ENCODE measurements at regions not wholly inside any gene's neighbourhood (a gene's known extent, or its start where the extent isn't known, plus 50 kb on each side); places are given as distances from the start of the nearest gene placed in this dataset.

DNA sequence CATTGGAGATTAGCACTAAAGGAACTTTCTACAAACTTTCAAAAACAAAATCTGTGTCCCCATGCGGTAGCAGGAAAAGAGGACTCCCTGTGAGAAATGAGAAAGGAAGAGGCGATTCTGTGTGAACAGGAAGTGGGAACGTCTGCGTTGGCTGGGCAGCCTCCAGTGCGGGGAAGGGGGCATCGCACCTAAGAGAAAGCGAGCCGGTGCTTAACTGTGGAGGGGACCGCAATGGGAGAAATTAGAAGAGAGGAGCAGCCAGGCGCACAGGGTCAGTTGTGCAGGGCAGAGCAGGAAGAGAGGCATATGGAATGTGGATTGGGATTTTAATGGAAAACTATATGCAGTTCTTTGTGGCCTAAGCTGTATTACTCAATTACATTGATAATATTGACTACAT lies 77.4 kb upstream of the DOCK9 start:
- peak; percentile 23 to 33 for DNase-seq (ENCODE audit: low read depth in 2 of 2)

DNA sequence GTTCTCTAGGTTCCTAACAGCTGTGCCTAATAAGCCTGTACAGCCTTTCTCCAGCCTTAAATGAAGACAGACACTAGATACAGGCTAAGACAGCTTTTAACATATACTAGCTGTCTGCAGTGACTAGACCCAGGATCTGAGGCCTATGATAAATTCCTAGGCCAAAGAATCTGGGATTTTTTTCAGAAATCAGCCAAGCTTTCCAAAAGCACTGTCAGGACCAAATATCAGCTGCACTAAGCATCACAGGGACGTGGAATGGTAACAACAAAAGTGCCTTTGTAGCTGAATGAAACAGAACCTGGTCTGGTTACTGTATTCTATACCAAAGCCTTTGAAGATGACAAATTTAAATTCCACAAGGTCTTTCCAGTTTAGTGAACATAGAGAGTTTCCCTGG lies 77.9 kb upstream of the DOCK9 start:
- no peak for DNase-seq (ENCODE audit: low read depth in 2 of 2)

DNA sequence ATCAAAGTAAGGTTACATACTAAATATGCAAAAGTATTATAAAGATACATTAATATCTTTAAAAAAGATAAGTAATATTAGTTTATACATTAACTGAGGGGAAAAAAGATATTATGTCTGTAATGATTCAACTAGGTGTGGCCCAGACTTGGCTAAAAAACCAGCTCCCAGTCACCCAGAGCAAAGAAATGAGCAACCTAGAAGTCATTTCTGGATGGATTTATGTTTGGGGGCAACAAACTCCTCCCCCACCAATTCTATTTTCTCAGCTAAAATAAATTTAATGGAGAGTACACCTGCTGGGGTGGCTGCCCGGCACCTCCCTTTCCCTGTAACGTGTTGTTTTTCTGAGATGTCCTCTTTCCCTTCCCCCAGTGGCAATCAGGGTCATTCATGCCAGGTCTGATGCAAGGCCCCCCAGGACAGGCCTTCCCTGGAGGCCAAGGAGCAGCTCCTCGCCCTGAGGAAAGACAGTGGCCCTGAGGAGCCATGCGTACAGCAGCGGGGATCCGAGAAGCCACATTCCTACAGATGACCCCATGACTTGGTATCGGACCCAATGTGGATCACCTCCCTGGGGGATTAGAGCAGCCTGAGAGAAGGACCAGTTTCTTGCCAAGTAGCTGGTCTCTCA lies 78.6 kb upstream of the DOCK9 start:
- no peak for DNase-seq (ENCODE audit: low read depth in 2 of 2)

DNA sequence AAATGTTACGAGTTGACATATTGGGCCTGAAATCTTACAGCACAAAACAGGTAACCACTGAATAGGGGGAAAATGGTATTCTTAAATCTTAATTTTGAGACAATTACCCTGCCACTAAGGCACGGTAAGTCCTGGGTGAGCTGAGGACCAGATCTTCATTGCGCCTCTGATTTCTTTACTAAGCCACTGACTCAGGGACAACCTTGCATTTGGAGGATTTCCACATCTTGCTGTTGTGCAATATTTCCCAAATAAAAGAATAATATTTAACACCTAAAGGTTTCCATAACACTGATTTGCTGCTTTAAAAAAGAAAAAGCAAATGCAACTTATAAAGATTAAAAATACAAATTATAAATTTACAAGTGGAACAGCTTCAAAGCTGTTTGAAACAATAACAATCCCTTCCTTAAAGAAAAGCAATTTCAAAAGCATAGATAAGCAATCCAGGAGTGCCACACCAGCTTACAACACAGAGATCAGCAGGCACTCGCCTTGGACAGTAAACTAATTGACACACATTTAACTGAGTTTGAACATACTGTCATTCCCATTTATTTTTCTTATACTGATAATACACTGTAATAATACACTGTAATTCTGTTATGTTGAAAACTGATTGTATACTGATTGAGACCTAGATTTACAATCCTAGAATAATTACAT lies 79.6 kb upstream of the DOCK9 start:
- no peak for DNase-seq (ENCODE audit: low read depth in 2 of 2)

DNA sequence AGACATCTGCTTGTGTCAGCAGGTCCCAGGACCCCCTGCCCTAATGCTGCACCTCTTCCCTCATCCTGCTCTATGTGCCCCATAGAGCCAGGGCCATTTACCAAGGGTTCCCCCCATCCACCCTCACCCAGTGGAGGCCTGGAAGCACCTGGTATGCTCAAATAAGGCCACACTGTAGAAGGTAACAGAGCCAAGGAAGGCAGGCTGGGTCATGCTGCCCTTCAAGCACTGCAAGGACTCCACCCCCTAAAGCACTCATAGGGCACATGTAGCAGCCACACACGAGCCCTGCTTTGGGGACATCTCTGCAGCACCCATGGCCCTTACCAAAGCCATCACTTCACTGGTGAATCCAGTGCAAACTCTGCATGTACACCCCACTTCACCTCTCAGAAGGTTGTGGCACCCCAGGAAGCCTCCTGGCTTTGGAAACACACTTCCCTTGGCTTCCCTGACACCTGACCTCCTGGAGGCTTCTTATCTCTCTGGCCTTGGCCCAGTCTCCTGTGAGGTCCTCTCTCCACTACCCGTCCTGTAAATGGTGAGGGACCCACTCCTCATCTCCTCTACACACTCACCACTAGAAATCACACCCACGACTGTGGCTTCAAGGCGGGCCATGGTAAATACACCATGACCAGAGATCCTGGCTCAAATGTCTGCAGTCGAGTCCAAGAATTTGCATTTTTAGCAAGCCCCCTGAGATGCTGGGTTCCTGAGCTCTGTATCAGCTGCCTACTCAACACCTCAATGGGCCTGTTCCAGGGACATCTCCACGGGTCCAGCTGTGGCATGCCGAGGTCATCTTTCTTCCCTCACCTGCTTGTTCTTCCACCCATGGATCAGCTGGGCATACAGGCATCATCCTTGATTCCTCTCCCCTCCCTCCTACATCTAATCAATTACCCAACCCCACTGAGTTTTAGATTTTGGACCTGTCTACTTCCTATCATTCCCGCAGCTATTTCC lies 80.9 kb upstream of the DOCK9 start:
- DNase-seq (ENCODE audit: low read depth in 2 of 2): no peak

DNA sequence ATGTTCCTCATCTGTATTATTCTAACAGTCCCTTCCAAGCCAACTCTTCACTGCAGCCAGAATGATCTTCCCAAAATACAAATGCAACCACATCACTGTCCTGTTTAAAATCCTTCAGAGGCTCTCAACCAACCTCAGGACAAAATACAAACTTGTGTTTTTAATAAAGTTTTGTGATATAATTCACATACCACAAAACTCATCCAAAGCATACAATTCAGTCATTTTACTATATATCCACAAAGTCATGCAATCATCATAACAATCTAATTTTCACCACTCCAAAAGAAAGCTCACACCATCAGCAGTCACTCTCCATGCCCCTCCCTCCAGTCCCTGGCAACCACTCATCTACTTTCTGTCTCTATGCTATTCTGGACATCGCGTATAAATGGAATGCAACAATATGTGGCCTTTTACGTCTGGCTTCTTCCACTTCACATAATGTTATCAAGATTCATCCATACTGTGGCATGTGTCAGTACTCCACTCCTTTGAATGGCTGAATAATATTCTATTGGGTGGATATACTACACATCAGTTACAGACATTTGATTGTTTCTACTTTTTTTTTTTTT lies 81.7 kb upstream of the DOCK9 start:
- DNase-seq (ENCODE audit: low read depth in 2 of 2): peak in 1 of 2 donors; percentile 40

DNA sequence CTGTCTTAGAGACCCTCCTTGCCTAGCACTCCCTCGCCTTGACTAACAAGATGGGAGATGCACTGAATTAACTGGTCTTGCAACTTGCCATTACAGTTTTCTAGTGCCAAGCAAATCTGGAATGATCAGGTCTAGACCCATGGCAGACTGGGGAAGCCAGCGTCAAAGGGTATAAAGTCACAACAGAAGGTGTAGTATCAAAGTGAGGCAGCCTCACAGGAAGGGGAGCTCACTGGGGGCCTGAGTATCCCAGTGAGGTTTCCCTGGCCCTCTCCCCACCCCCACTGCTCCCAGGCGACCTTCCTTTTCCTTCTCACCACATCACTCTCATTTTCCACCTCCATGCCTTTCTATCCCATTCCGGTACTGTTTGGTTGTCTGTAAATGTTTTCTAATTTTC lies 83.5 kb upstream of the DOCK9 start:
- no peak for DNase-seq (ENCODE audit: low read depth in 2 of 2)

DNA sequence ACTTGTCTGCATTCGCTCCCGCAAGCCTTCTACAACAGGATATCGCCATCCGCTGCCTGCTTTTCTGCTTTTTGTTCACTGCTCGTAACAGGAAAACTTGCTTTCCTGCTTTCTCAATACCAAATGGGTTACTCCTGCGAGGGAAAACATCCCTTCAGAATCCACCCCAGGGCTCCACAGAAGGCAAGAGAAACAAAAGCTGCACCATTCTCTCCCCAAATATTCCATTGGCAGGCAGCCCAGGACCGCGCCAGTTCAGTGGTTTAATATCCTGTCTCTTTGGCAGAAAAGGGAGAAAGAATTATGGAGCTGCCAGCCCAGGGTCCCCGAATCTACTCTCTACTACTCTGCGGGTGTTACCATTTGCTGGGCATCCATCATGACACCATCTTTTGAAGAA lies 84.7 kb upstream of the DOCK9 start:
- DNase-seq (ENCODE audit: low read depth in 2 of 2): peak; percentile 85

DNA sequence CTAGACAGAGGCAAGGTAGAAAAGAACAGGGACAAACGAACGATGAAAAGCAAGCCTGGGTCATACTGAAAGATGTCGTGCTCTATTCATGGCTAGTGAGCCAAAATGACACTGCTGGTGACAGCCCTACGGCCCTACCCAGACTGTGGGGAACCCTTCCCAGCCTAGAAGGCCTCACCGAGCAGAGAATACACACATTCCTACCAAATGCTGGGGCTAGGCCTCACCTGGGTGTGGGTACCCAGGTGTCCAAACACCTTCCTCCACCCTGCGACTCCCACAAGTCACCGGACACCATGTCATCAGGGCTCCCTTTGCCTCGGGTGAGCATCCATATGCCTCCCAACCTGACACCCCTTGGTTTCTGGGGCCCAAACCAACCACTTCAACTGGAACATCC lies 85.3 kb upstream of the DOCK9 start:
- peak in 1 of 2 donors; percentile 26 for DNase-seq (ENCODE audit: low read depth in 2 of 2)

DNA sequence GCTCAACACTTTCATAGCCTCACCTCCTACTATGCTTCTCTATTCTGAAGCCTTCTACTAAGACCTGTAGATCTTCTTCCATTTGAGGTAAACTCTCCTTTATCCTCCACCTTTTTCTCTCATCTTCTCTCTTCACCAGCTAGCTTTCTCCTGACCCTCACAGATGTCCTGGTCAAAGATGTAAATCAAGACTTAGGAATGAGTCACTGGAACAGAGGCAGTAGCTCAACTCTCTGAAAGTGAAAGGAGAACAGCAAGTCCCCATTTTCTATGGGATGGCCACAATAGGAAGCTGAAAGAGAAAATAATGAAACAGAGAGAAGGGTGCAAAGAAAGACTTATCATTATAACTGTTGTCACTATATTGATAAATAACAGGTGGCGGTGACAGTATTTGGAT lies 86.1 kb upstream of the DOCK9 start:
- DNase-seq (ENCODE audit: low read depth in 2 of 2): peak; percentile 35 to 69

DNA sequence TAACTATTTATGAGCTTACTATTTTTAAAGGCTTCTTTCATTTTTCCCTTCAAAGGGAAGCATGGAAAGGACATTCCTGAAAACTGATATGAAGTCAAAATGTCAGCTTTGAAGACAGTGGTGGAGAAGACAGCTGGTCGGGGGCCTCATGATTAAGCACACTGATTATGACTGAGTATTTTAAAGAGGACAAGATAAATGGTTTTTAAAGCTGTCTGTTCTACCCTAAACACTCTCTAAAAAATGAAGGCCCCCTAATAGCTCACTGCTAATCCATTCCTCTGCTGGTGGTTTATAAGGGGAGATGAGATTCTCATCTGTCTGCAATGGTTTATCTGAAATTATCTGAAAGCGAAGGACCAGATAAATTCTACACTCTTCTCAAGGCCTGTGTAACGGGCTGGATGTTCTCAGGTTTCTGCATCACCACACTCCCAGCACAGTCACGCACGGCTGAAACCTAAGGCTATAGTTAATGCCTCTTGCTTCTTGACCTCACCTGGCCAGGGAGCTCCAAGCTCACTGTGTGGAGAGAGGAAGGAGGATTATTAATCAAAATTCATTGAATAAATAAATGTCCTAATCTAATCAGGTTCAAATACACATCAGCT lies 86.9 kb upstream of the DOCK9 start:
- no peak for DNase-seq (ENCODE audit: low read depth in 2 of 2)

DNA sequence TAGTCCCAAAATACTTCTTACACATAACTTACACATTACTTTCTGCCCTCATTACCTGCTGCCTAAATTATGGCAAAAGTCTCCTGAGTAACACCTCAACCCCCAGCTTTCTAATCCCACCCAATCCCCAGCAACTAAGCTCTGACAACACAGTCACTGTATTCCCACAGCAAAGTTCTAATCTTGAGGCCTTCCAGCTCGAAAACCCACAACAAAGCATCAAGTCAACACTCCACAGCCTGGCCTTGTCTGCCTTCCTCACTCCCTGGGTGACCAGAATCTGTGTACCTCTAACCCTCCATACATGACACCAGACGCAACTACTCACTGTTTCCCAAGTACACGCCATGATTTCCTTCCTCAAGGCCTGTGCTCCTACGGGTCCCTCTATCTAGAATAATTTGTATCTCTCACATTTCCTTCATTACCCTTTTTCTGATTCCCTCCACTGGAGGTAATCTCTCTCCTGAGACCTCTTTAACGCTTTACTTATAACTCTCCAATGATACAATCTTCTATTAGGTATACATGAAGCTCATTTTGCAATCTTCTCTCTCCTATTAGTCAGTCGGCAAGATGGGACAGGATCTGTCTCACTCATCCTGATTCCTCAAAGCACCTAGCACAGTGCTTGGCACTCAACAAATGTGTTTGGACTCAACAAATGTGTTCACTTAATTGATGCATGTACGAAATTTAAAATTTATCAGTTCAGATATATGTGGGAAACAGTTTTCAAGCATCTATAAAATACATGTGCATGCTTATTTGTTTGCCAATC lies 87.6 kb upstream of the DOCK9 start:
- DNase-seq (ENCODE audit: low read depth in 2 of 2): no peak

DNA sequence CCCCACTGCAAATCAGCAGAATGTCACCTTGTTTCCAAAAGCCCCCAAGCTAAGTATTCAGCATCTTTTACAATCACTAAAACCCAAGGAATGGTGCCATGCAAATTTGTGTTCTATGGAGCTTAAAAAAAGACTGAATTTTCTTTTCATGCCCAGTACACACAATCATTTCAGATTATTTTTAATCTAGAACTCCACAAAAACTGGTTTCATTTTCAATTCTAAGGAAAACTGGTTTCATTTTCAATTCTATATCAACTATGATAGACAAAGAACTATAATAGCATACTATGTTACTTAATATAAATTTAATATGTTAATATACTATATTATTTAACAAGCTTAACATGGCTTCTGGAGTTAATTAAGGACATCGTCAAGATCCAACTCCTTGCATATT lies 88.4 kb upstream of the DOCK9 start:
- peak in 1 of 2 donors; percentile 28 for DNase-seq (ENCODE audit: low read depth in 2 of 2)

DNA sequence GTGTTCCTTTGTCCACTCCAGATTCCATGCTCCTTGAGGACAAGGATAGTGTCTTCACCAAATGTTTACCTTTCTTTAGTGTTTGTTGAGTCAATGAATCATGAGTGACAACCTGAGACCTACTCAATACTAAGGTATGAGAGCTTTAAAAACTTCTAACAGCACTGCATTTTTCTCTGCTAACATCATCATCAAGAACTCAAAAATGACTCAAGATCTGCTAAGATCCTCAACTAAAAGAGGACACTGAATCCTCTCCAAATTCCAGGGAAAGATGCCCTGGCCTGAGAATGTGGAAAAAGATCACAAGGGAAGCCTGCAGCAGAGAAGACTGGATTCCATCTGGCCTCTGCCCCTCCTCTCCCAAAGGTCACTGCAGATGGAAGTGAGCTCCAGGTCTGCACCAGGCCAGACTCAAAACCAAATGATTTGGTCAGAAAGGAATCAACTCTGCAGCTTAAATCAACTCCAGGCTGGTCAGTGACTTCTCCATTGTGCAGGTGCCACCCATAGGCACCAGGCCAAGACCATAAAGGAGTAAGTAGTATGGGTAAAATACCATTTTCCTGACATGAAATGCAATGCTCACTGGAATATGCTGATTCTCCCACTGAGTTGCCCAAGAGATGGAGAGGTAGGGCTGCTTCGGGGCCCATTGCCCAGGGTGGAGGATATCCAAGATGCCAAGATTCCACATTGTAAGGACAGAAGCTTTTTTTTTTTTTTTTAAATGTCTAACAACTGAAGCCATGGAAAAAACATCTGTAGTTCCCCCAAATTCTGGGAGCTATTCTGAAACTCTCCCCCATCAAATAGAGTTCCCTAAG lies 89.5 kb upstream of the DOCK9 start:
- peak in 1 of 2 donors; percentile 30 for DNase-seq (ENCODE audit: low read depth in 2 of 2)

DNA sequence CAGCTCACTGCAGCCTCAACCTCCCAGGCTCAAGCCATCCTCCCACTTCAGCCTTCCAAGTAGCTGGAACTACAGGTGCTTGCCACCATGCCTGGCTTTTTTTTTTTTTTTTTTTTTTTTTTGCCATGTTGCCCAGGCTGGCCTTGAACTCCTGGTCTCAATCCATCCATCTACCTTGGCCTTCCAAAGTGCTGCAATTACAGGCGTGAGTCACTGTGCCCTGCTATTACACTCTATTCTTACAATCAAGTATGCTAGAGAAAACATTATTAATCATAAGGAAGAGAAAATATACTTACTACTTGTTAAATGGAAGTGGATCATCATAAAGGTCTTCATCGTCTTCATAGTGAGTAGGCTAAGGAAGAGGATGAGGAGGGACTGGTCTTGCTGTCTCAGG lies 93.3 kb upstream of the DOCK9 start:
- DNase-seq (ENCODE audit: low read depth in 2 of 2): no peak

DNA sequence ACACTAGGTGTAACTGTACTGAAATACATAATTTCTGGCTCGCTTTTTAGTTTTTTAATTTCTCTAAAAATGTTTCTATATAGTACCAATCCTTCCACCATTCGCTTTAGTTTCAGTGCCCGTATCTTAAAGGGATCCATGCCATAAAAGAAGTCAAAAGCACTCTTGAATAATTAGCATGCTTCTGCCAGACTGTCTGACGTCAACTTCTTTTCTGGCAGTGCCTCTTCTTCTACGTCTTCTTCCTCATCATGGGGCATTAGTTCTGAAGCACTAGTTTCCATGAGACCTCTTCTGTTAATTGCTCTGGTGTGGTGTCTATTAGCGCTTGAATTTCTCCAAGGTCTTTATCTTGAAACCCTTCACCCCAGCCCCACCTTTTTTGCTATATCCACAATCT lies 93.8 kb upstream of the DOCK9 start:
- no peak for DNase-seq (ENCODE audit: low read depth in 2 of 2)

DNA sequence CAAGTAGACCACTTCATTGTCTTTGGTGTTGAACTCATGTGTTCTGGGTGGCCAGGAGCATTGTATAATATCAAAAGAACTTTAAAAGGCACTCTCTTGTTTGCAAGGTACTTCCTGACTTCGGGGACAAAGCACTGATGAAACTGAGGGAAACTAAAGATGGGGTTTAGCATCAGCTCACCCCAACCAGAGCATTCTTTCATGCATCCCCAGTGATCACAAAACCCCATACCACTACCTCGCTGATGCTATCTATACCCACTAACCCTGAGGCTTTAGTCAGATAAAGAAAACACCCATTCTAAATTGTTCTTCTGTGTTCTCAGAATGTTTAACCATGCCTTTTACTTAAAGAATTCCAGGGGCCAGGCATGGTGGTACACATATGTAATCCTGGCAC lies 94.5 kb upstream of the DOCK9 start:
- no peak for DNase-seq (ENCODE audit: low read depth in 2 of 2)

DNA sequence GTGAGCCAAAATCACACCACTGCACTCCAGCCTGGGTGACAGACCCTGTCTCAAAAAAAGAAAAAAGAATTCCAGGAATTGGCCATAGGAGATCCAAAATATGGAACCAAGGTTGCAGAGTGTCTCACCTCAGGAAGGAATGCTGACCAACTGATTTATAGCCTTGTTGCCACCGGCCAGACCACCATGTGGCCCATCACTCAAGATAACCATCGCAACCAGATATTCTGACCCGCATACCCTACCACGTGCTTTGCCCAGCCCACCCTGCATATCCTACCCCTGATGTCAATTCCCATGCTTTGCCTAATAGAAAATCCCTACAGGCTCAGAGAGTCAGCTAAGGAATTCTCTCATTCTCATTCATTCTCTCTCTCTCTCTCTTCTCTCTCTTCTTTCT lies 95.1 kb upstream of the DOCK9 start:
- DNase-seq (ENCODE audit: low read depth in 2 of 2): no peak

DNA sequence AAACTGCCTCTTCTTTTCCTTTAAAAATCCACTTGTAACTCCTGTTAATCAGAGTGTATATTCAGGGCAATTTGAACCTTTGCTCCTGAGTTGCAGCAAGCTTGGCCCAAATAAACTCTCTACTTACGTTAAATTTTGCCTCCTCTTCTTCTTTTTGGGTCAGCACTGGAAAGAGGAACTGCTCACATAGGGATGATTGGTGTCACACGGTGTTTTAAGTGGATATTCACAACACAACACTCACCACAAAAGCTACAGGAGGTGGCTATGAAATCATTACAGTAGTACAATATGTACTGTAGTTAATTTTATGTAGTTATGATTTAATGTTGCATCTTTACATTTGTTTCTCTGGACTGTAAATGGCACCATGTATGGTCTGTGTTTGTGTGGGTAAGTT lies 96.8 kb upstream of the DOCK9 start:
- no peak for DNase-seq (ENCODE audit: low read depth in 2 of 2)
